Inferior parietal cortex (tissue), 1 donor: ENCODE measurements at regions not wholly inside any gene's neighbourhood (a gene's known extent, or its start where the extent isn't known, plus 50 kb on each side); places are given as distances from the start of the nearest gene placed in this dataset.

Source experiments
- DNase-seq: peaks from one replicate; pipeline ENCODE4 v3.0.0-alpha.2; 2016; ENCODE audit errors: extremely low spot score

GRCh38 chr5:124274949-124275348 lies 471.5 kb downstream of the ZNF608 start:
- no peak for DNase-seq

- DNase-seq = no peak
Measured at GRCh38 chr5:124264499-124264898, 481.9 kb downstream of the ZNF608 start.

- DNase-seq = peak; percentile 70
Measured at GRCh38 chr5:124263680-124264491, 482.6 kb downstream of the ZNF608 start.

- no peak for DNase-seq
Measured at GRCh38 chr5:124262991-124263571, 483.4 kb downstream of the ZNF608 start.

GRCh38 chr5:124262470-124262869 lies 484.0 kb downstream of the ZNF608 start:
- DNase-seq = peak; percentile 29

GRCh38 chr5:124261848-124262247 lies 484.6 kb downstream of the ZNF608 start:
- DNase-seq = no peak

GRCh38 chr5:124260921-124261515 lies 485.4 kb downstream of the ZNF608 start:
- DNase-seq = no peak

GRCh38 chr5:124259017-124259416 lies 487.4 kb downstream of the ZNF608 start:
- no peak for DNase-seq

- DNase-seq = no peak
Measured at GRCh38 chr5:124257048-124257447, 489.4 kb downstream of the ZNF608 start.

- DNase-seq = peak; percentile 64
Measured at GRCh38 chr5:124253203-124253810, 493.1 kb downstream of the ZNF608 start.

GRCh38 chr5:124252747-124253146 lies 493.7 kb downstream of the ZNF608 start:
- no peak for DNase-seq

- DNase-seq = peak; percentile 32
Measured at GRCh38 chr5:124252191-124252638, 494.2 kb downstream of the ZNF608 start.

GRCh38 chr5:124245276-124245675 lies 501.2 kb downstream of the ZNF608 start:
- no peak for DNase-seq

- no peak for DNase-seq
Measured at GRCh38 chr5:124240732-124241131, 505.7 kb downstream of the ZNF608 start.

GRCh38 chr5:124239572-124239971 lies 506.9 kb downstream of the ZNF608 start:
- DNase-seq = no peak

- no peak for DNase-seq
Measured at GRCh38 chr5:124238350-124238749, 508.1 kb downstream of the ZNF608 start.

- DNase-seq = no peak
Measured at GRCh38 chr5:124237206-124237695, 509.2 kb downstream of the ZNF608 start.

- DNase-seq = peak; percentile 58
Measured at GRCh38 chr5:124236361-124237205, 509.9 kb downstream of the ZNF608 start.

- DNase-seq = no peak
Measured at GRCh38 chr5:124235576-124235975, 510.9 kb downstream of the ZNF608 start.

- DNase-seq = peak; percentile 39
Measured at GRCh38 chr5:124234770-124235562, 511.5 kb downstream of the ZNF608 start.
